ENCODE measurements at regions not wholly inside any gene's neighbourhood (a gene's known extent, or its start where the extent isn't known, plus 50 kb on each side); places are given as distances from the start of the nearest gene placed in this dataset.

DNA sequence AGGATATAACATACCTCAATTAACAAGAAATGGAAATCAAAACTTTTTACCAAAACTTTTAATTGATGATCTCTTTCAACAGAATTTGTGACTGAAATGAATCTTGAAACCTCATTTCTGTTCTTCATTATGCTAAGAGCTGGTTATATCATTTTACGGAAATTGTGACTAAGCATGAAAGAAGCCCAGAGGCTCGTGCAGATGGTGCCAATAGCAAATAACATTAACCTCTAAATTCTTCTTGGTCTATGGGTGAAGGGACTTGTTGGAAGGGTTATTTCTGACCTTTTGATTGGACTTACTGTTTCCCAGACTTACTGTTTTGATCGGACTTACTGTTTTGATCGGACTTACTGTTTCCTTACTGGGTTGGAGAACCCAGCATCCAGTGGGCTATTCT, 435.6 kb downstream of the TDRD15 start:
- Histone ChIP-seq H4K5ac (ENCODE audit: low read depth, low read length) (no peak overlapping the region), H3K27me3 (ENCODE audit: control insufficient read depth, insufficient read depth, low read length) (no peaks in the 10 kb centered on the region), H3K18ac (ENCODE audit: low read depth, low read length) (no peak overlapping the region), H2AFZ (replicated peaks; ENCODE audit: low read length, poor library complexity) (no peak overlapping the region), H4K91ac (ENCODE audit: insufficient read depth, low read depth, low read length) (no peak overlapping the region), H2BK5ac (ENCODE audit: low read depth, low read length, poor library complexity, severe bottlenecking) (no peak overlapping the region), H2BK20ac (ENCODE audit: low read depth, low read length) (no peak overlapping the region), H3K56ac (ENCODE audit: extremely low read depth, insufficient read depth, low read length) (no peak overlapping the region), H3K4me1 (ENCODE audit: control insufficient read depth, insufficient read depth, low read length) (no peaks in the 10 kb centered on the region), H2BK120ac (ENCODE audit: low read depth, low read length) (no peak overlapping the region), H4K8ac (ENCODE audit: low read depth in 2 of 2, low read length in 2 of 2) (no peak overlapping the region), H3K23ac (ENCODE audit: low read depth, low read length) (no peak overlapping the region), H3K9me1 (ENCODE audit: insufficient read depth, low read length) (no peaks in the 10 kb centered on the region), H3K9me3 (ENCODE audit: control insufficient read depth, insufficient read depth, low read length) (no peaks in the 10 kb centered on the region), H3K36me3 (ENCODE audit: control insufficient read depth, insufficient read depth, low read length) (no peaks in the 10 kb centered on the region), H3K9ac (ENCODE audit: low read depth, low read length) (no peak overlapping the region), H4K20me1 (ENCODE audit: insufficient read depth, low read length) (no peaks in the 10 kb centered on the region), H3K4me3 (ENCODE audit: insufficient read depth, low read depth, low read length) (no peak overlapping the region), H2BK15ac (ENCODE audit: low read depth, low read length) (no peak overlapping the region), H2AK5ac (ENCODE audit: low read depth, low read length) (no peak overlapping the region), H3K27ac (ENCODE audit: insufficient read depth, low read length) (no peak overlapping the region), H3K79me1 (ENCODE audit: low read depth in 1 of 2, low read length in 2 of 2) (no peaks in the 10 kb centered on the region), H3K14ac (replicated peaks; ENCODE audit: low read depth, low read length) (no peak overlapping the region), H3K4ac (ENCODE audit: low read depth, low read length) (no peak overlapping the region), H2AK9ac (replicated peaks; ENCODE audit: low read depth, low read length, poor library complexity) (no peak overlapping the region), H3K4me2 (ENCODE audit: low read depth, low read length) (no peak overlapping the region)
- WGBS, 2 experiments (ENCODE audit: extremely low coverage in 2 of 2, insufficient read length in 1 of 2): no CpG with 5 or more reads among the region's 4 CpGs
- ChIA-PET CTCF (no interaction called here), POLR2A (ENCODE audit: unreplicated experiment) (no interaction called here)
- TF ChIP-seq SMC3 (IDR thresholded peaks at IDR 0.05; ENCODE audit: low read depth, low read length): no peak
- peak; percentile 72; the same call in 1 of the 2 replicates for TF ChIP-seq BHLHE40 (IDR thresholded peaks at IDR 0.05; ENCODE audit: low read depth, low read length)
- no peak for TF ChIP-seq FOS (IDR thresholded peaks at IDR 0.05; ENCODE audit: low read depth, low read length)
- no TSS peak for BruUV-seq (replicated peaks)
- in situ Hi-C loops (cut with MboI; ENCODE audit: low sequenced_read_pairs): no loop called here
- ATAC-seq (ENCODE audit: low read depth) (no peak; the same call in 1 of the 2 replicates), DNase-seq (peak; percentile 37)
- dilution Hi-C loops (cut with HindIII; ENCODE audit: low sequenced_read_pairs, unreplicated experiment): no loop called here
- intact Hi-C loops (cut with micrococcal nuclease): no loop called here

Measured in IMR-90 (cell line).